Neural cell (in vitro differentiated cells): ENCODE measurements at regions not wholly inside any gene's neighbourhood (a gene's known extent, or its start where the extent isn't known, plus 50 kb on each side); places are given as distances from the start of the nearest gene placed in this dataset.

ENCODE experiments used
- H2AFZ ChIP-seq: fragments of 200-600, 300-800 bp; sonication (generic), shearing (Covaris generic); 2 replicates; pipeline ENCODE4 v1.6.0; 2014; ENCODE audit warnings: low read depth, mild to moderate bottlenecking, antibody characterized with exemption, low read length, moderate library complexity
- H3F3A ChIP-seq: fragments of 200-600 bp; shearing (Covaris generic); 2 replicates; pipeline ENCODE4 v1.6.1; 2016; ENCODE audit warnings: mild to moderate bottlenecking, moderate library complexity, mixed read lengths, antibody characterized with exemption, low read length; ENCODE audit not compliant: insufficient read depth, poor library complexity, severe bottlenecking
- H3K27ac ChIP-seq: fragments of 200-600, 300-800 bp; sonication (generic), shearing (Covaris generic); 2 replicates; pipeline ENCODE4 v1.5.1; 2014; ENCODE audit warnings: mild to moderate bottlenecking, low read length, moderate library complexity
- H3K27me3 ChIP-seq: fragments of 300-800, 200-600 bp; sonication (generic), shearing (Covaris generic); 2 replicates; pipeline ENCODE4 v1.6.0; 2014; ENCODE audit warnings: mild to moderate bottlenecking, low read depth, low read length, moderate library complexity; ENCODE audit not compliant: insufficient read depth
- H3K36me3 ChIP-seq: fragments of 300-800, 200-600 bp; sonication (generic), shearing (Covaris generic); 2 replicates; pipeline ENCODE4 v1.5.1; 2014; ENCODE audit warnings: mild to moderate bottlenecking, antibody characterized with exemption, low read length, moderate library complexity; ENCODE audit not compliant: insufficient read depth
- H3K4me2 ChIP-seq: fragments of 300-800, 200-600 bp; sonication (generic), shearing (Covaris generic); 2 replicates; pipeline ENCODE4 v1.6.0; 2014; ENCODE audit warnings: mild to moderate bottlenecking, low read length
- H3K4me3 ChIP-seq: fragments of 300-800, 200-600 bp; sonication (generic), shearing (Covaris generic); 2 replicates; pipeline ENCODE4 v1.5.1; 2014; ENCODE audit warnings: mild to moderate bottlenecking, low read length, moderate library complexity
- H3K79me2 ChIP-seq: fragments of 200-600 bp; shearing (Covaris generic); replicated peaks from 2 replicates; pipeline ENCODE4 v1.6.0; 2014; ENCODE audit warnings: mild to moderate bottlenecking, low read length, moderate library complexity; ENCODE audit not compliant: insufficient read depth
- H3K9ac ChIP-seq: fragments of 300-800, 200-600 bp; sonication (generic), shearing (Covaris generic); 2 replicates; pipeline ENCODE4 v1.6.1; 2016; ENCODE audit warnings: mild to moderate bottlenecking, low read length, mixed read lengths
- H3K9me2 ChIP-seq: fragments of 200-600 bp; shearing (Covaris generic); 2 replicates; pipeline ENCODE4 v1.6.1; 2016; ENCODE audit warnings: mild to moderate bottlenecking, low read length, mixed read lengths; ENCODE audit not compliant: insufficient read depth
- H3K9me3 ChIP-seq: fragments of 200-600, 300-800 bp; sonication (generic), shearing (Covaris generic); 2 replicates; pipeline ENCODE4 v1.6.1; 2016; ENCODE audit warnings: mild to moderate bottlenecking, mixed run types, low read length, moderate library complexity, mixed read lengths
- H4K20me1 ChIP-seq: fragments of 200-600 bp; shearing (Covaris generic); 2 replicates; pipeline ENCODE4 v1.6.1; 2016; ENCODE audit warnings: mild to moderate bottlenecking, mixed run types; ENCODE audit not compliant: insufficient read depth
- CTCF ChIP-seq: fragments of 450-650 bp; IDR thresholded peaks from 2 replicates; pipeline ENCODE4 v1.5.1; 2014; ENCODE audit warnings: antibody characterized with exemption, mild to moderate bottlenecking, moderate library complexity; ENCODE audit not compliant: poor library complexity, severe bottlenecking
- EP300 ChIP-seq: fragments of 450-650 bp; conservative IDR thresholded peaks from 2 replicates; pipeline ENCODE4 v1.6.1; 2014; ENCODE audit warnings: antibody characterized with exemption, mild to moderate bottlenecking, moderate library complexity; ENCODE audit not compliant: poor library complexity, severe bottlenecking
- EZH2 ChIP-seq: fragments of 200-600, 300-800 bp; shearing (Covaris generic), sonication (generic); IDR thresholded peaks from 2 replicates; pipeline ENCODE4 v1.6.1; 2014; ENCODE audit warnings: antibody characterized with exemption, low read length, borderline replicate concordance, mild to moderate bottlenecking; ENCODE audit not compliant: insufficient read depth, poor library complexity, severe bottlenecking
- MXI1 ChIP-seq: fragments of 450-650 bp; conservative IDR thresholded peaks from 2 replicates; pipeline ENCODE4 v1.6.1; 2014; ENCODE audit warnings: antibody characterized with exemption, mild to moderate bottlenecking; ENCODE audit not compliant: poor library complexity, severe bottlenecking
- POLR2AphosphoS5 ChIP-seq: IDR thresholded peaks from 2 replicates; pipeline ENCODE4 v1.6.1; 2012
- RAD21 ChIP-seq: fragments of 450-650 bp; conservative IDR thresholded peaks from 2 replicates; pipeline ENCODE4 v1.6.1; 2014; ENCODE audit warnings: antibody characterized with exemption, mild to moderate bottlenecking, moderate library complexity
- SMC3 ChIP-seq: fragments of 450-650 bp; conservative IDR thresholded peaks from 2 replicates; pipeline ENCODE4 v1.6.1; 2014; ENCODE audit warnings: antibody characterized with exemption, mild to moderate bottlenecking, moderate library complexity; ENCODE audit not compliant: poor library complexity
- TAF1 ChIP-seq: IDR thresholded peaks from 2 replicates; pipeline ENCODE4 v1.6.1; 2012; ENCODE audit warnings: low read depth
- TF ChIP-seq, protein P1 (sequence below): IDR thresholded peaks from 2 replicates; pipeline ENCODE4 v1.6.1; 2012; ENCODE audit warnings: borderline replicate concordance

- no peak overlapping the region for H3K4me3 ChIP-seq
- TF ChIP-seq SMC3 (no peak), RAD21 (no peak), EZH2 (no peak), CTCF (no peak), EP300 (no peak), TAF1 (no peak), POLR2AphosphoS5 (no peak), MXI1 (no peak)
- TF ChIP-seq, protein P1, sequence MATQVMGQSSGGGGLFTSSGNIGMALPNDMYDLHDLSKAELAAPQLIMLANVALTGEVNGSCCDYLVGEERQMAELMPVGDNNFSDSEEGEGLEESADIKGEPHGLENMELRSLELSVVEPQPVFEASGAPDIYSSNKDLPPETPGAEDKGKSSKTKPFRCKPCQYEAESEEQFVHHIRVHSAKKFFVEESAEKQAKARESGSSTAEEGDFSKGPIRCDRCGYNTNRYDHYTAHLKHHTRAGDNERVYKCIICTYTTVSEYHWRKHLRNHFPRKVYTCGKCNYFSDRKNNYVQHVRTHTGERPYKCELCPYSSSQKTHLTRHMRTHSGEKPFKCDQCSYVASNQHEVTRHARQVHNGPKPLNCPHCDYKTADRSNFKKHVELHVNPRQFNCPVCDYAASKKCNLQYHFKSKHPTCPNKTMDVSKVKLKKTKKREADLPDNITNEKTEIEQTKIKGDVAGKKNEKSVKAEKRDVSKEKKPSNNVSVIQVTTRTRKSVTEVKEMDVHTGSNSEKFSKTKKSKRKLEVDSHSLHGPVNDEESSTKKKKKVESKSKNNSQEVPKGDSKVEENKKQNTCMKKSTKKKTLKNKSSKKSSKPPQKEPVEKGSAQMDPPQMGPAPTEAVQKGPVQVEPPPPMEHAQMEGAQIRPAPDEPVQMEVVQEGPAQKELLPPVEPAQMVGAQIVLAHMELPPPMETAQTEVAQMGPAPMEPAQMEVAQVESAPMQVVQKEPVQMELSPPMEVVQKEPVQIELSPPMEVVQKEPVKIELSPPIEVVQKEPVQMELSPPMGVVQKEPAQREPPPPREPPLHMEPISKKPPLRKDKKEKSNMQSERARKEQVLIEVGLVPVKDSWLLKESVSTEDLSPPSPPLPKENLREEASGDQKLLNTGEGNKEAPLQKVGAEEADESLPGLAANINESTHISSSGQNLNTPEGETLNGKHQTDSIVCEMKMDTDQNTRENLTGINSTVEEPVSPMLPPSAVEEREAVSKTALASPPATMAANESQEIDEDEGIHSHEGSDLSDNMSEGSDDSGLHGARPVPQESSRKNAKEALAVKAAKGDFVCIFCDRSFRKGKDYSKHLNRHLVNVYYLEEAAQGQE: no peak
- no peak overlapping the region for H3K4me2 ChIP-seq
- H3K9ac ChIP-seq: no peak overlapping the region
- no peaks in the 10 kb centered on the region for H4K20me1 ChIP-seq
- H3K9me2 ChIP-seq: no peaks in the 10 kb centered on the region
- no peaks in the 10 kb centered on the region for H3F3A ChIP-seq
- H2AFZ ChIP-seq: no peak overlapping the region
- H3K36me3 ChIP-seq: no peaks in the 10 kb centered on the region
- H3K27ac ChIP-seq: no peak overlapping the region
- H3K79me2 ChIP-seq: no peaks in the 10 kb centered on the region
- H3K9me3 ChIP-seq: no peaks in the 10 kb centered on the region
- no peaks in the 10 kb centered on the region for H3K27me3 ChIP-seq
Measured at GRCh38 chr4:126328914-126329313, 1014.2 kb downstream of the FAT4 start.

DNA sequence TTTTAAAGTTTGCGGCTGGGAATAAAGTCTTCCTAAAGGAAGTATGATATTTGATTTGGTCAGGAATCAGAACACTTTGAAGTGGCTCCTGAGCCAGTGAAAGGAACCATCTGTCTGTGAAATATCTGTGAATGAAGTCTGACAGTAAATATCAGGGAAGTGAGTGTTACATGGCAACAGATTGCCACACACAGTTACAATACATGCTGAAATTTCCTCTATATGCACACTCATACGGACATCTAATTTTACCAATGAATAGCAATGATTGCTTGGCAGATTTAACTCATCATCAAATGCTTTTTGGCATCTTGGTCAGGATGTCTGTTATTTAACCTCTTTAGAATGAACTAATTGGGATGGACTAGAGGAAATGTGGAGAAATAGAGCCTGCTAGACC is 1023.8 kb downstream of the FAT4 start:
- H4K20me1 ChIP-seq: no peaks in the 10 kb centered on the region
- H3K27ac ChIP-seq: no peak overlapping the region
- H3K4me3 ChIP-seq: no peak overlapping the region
- H3K9me2 ChIP-seq: no peaks in the 10 kb centered on the region
- no peak overlapping the region for H3K9ac ChIP-seq
- no peaks in the 10 kb centered on the region for H3F3A ChIP-seq
- no peak overlapping the region for H2AFZ ChIP-seq
- H3K79me2 ChIP-seq: no peaks in the 10 kb centered on the region
- TF ChIP-seq CTCF: no peak
- TF ChIP-seq SMC3: no peak
- peak; percentile 77 for TF ChIP-seq EP300
- TF ChIP-seq RAD21: no peak
- no peak for TF ChIP-seq MXI1
- TF ChIP-seq, protein P1: no peak
- TF ChIP-seq TAF1: no peak
- no peak for TF ChIP-seq EZH2
- peak; percentile 19 for TF ChIP-seq POLR2AphosphoS5
- no peaks in the 10 kb centered on the region for H3K27me3 ChIP-seq
- no peaks in the 10 kb centered on the region for H3K36me3 ChIP-seq
- no peak overlapping the region for H3K4me2 ChIP-seq
- H3K9me3 ChIP-seq: no peaks in the 10 kb centered on the region
